NCI-H2029 (cell line): ENCODE measurements at regions not wholly inside any gene's neighbourhood (a gene's known extent, or its start where the extent isn't known, plus 50 kb on each side); places are given as distances from the start of the nearest gene placed in this dataset.

Experiments
- DNase-seq: peaks from one replicate; lab custom pipeline; 2025; lab: John Stamatoyannopoulos, UW

DNA sequence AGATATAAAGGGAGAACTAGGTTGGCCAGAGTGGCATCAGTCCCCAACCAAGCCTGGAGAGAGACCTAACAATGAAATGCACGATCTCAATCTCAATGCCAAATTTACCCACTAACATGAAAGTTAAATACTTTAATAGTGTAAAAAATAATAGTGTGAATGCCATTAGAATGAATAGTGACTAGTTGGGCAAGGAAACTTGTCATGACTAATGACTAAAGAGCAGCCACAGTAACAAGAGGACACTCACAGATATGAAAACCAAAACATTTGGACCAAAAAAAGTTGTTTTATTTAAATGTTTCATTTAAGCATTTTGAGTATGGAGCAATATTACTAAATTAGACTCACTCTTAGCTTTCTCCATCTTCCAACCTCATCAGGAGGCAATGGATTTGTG lies 1853.8 kb downstream of the EFNA5 start:
- DNase-seq = no peak

DNA sequence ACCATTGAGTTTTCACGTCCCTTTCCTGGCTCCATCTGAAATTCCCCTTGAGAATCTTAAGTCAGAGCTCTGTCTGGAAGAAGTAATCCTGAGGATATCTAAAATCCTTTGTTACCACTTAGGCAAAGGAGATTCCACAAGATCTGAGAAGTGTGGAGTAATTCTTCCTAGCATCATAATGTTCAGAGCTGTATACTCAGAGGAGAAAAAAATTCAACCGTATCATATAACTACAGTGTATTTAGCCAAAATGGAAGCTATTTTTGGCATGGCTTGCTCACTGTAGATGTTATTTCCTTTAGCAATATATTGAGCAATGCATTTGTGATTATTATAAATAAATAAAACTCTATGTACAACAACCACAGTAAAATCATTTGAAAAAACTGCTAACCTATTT lies 1858.4 kb downstream of the EFNA5 start:
- DNase-seq = no peak

DNA sequence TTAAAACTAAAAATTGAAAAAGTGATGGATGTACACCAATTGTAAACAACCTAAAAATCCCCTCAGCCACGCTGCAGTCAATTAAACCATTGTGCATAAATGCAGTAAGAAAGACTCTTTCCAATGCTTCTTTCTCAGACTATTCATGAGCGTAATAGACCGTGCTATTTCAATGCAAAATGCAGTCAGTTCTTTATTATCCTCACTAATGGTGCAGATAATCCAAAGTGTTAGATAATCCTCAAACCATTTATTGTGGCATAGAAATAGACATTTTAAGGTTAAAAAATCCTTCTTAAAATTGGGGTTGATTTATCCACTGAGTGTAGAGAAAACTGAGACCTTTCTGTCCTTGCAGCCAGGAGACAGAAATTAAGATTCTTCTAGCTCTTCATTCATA lies 1862.8 kb downstream of the EFNA5 start:
- DNase-seq = no peak

DNA sequence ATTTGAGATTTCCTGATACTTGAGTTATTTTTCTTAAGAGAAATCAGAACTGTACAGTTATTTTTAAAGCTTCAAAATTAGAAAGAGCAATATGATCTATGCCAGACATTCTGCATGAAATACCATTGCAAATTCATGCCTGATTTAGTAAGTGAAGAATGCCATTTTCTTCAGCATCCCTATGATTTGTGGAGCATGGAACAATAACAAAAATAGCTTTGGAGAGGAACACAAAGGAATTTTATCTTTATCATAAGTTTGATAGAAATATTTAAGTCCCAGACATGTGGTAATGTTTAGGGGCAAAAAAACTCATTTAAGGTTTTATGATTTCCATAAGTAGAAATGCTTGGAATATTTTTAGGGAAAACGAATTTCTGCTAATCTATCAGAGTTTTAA lies 1863.4 kb downstream of the EFNA5 start:
- DNase-seq = no peak

DNA sequence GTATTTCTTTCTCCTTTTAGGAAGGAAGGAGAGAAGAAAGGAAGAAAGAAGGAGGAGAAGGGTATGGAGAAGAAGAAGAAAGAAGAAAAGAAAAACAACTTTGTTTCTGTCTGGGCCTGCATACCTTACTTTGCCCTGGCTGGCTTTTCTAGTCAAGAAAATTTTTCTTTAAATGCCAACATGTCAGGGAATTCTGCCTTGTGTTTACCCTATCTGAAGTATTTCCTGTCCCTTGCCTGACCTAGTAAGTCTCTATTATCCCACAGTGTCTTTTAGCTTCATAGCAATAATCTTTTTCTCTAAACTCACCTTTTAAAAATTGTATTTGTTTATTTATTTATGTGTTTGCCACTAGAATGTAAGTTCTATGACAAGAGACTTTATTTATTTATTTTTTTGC lies 1864.1 kb downstream of the EFNA5 start:
- no peak for DNase-seq

DNA sequence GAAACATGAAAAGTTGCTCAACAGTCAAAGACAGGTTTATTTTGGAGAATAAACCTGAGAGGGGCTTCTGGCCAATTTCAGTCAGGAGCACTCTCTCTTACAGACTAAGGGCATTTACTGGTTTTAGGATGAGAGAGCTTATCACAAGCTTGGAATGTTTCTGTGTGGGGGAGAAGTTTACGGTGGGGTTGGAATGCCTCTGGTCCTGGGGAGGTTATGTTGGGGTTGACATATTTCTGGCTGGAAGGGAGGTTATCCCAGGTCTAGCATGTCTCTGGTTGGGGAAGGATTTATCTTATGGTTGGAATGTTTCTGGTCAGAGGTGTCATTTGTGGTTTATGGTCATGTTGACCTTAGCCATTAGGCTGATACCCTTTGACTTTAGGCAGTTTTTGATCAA lies 1867.3 kb downstream of the EFNA5 start:
- DNase-seq = no peak

DNA sequence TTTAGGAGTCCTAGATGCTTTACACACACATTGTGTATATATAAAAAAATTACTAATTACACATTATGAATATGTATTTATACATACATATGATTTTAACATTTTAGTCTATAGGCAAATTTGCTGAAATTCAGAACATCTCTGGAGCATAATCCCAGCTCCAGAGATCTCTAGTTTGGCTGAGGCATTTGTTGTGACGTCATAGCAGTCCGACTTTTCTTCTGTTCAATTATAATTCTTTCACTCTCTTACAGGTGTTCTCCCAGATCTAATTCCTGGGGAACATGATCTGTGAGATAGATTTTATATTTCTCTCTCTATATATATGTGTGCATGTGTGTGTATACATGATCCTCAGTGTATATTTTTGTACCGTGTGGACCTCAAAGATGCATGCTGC lies 1876.2 kb downstream of the EFNA5 start:
- no peak for DNase-seq

DNA sequence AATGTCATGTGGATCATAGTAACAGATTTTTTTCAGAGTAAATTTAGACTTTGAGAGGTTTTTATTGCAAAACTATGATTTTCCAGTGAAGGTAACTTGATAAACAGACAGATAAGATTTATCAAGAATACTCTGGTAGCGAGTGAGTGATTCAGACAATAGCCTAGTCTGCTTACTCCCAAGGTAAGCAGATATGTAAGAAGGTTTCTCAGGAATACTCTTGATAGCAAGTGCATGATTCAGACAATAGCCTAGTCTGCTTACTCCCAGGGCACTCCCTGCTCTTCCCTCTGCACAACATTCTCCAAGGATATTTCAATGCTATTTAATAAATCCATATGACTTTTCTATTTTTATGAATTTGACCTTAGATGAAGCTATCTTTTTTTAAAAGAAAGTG lies 1881.5 kb downstream of the EFNA5 start:
- no peak for DNase-seq

DNA sequence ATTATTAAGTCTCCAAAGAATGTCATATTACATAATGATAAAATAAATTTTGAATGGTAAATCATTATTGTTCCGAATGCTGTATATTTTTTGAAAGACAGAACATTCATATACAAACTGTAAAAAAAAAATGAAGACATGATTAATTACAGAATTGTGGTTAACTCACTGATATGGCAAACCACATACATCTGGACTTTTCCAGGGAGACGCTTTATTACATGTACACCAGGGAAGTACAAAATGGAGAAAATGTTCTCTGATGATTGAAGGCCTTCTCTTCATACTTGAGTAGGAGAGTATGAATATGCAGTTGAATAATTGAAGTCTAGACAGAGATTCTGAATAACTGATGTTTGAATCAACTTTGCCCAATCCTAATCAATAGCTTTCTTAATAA lies 1886.9 kb downstream of the EFNA5 start:
- DNase-seq = no peak

DNA sequence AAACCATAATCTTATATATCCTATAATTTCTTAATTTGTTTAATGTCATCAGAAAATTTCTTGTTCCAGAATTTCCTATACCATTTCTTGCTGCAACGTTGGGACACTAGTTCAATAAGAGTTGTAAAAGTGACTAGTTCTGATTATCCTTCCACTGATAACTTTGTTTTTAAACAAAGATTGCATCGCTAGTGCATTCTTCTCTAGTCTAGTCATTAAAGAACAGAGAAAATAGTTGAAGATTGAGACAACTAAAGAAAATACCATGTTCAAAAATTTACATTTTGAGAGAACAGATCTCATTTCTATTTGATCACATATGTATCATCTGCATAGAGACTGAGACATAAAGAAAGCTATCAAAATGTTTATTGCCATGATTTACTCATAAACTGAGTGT lies 1888.2 kb downstream of the EFNA5 start:
- no peak for DNase-seq

DNA sequence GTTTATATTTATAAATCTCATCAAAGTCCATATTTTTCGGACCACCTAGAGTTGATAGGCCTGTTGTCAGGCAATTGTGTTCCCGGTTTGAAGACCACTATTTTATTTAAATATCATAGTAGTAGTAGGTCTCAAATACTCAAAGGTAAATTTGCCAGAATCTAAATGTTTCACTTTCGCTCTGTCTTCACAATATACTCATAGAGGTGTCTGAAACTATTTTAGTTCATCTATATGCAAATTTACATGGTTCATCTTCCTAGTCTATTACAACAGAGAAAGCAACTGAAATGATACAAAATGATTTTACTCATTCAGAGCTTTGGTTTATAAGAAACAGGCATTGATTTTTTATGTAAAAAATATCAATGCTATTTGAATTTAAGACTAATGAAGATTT lies 1897.5 kb downstream of the EFNA5 start:
- no peak for DNase-seq

DNA sequence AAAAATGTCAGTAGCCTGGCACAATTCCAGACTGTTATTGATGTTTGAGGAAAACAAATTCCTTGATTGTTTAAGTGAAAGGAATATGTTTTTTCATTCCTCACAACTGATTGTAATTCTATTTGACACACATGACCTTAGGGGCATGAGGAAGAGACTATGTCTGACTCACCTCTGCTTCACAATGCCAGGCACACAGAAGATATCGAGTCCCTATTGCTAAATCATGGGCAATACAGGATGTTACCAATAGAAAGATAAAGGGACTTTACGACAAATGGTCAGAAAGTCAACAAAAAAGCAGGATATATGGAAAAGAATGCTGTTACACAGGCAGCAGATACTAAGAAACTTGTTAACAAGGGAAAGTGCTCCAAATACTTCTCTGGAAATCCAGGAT lies 1903.5 kb downstream of the EFNA5 start:
- DNase-seq = no peak

DNA sequence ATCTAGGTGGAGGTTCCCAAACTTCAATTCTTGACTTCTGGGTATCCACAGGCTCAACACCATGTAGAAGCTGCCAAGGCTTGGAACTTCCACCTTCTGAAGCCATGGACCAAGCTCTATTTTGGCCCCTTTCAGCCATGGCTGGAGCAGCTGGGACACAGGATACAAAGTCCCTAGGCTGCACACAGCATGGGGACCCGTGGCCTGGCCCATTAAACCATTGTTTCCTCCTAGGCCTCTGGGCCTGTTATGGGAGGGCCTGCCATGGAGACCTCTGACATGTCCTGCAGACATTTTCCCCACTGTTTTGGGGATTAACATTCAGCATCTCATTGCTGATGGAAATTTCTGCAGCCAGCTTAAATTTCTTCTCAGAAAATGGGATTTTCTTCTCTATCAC lies 1908.0 kb downstream of the EFNA5 start:
- no peak for DNase-seq

DNA sequence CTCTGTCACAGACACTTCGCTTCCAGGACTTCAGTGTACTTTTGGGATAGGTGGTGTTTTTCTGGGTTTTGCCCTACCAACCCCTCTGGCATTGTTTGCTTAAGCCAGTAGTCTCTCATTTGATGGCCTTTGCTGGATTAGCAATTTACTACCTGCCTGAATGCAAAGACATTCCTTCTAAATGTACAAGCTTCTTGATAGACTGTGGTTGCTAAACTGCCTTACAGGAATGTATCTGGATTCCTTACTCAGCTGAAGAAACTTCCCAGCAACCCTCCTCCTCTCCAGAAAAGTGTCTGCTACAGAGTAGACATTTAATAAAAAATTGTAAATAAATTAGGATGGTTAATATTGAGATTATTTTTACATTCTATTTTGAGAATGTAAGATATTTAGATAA lies 1916.7 kb downstream of the EFNA5 start:
- DNase-seq = no peak

DNA sequence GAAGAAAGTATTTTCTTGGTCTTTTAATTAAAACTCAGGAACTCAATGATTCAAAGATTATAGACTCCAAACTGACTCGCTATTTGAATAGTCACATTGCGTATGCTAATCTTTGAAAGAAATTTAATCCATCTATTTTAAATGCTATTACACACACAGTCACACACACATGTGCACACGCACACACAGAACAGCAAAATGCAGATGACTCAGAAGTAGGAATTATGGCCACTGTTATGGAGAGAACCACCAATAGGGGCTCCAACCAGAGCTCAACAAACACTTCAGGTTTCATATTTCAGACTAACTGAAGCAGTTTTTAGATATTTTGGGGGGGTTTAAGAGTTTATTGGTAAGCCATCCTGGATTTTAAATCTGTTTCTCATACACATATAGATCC lies 1917.9 kb downstream of the EFNA5 start:
- DNase-seq = no peak

DNA sequence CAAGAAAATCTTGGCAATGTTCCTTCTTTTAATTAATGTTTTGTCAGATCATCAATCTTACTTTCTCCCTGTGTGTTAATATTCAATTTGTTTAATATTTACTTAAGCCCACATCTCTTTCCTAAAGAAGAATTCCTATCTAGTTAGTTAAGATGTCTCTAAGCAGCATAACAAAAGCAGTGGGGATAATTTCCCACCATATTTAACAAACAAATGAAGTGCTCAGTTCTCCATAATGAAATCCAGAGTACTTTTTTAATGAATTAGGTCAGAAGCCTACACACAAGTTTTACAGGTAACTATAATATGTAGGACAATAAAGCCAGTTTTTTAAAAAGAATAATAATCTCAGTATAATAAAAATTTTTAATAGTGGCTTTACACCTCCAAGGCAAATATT lies 1918.8 kb downstream of the EFNA5 start:
- no peak for DNase-seq

DNA sequence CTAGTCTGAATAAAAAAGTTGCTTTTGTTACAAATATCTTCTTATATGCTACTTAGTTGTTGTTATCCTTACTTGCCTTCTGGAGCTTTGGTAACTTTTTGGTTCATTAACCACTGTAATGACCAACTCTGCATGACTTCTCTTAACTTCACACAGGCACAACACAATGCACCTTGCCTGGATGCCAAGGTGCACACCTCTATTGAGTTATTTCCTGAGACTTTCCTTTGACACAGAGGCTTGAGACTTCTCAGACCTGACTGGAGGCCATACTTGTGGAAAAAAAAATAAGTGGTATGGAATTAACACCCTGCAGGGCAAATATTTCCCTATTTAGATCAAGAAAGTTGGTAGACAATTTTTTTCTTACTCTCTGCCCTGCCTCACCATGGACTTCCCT lies 1925.6 kb downstream of the EFNA5 start:
- no peak for DNase-seq

DNA sequence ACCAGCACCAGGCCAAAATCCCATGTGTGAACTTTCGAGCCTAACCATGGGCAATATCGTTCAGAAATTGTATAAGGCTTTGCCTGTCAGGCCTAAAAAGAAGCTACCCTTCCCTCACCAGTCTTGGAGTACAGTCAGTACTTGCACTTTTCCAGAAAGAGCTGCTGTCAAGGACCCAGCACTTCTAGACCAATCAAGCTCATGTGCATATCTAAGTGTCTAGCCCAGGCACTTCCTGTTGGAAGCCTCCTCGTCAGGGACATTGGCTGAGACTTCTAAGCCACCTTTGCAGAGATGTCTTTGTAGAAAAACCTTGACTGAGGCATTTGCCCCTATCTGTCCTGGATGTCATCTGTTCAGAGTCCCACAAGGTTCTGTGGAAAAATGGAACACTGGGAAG lies 1930.5 kb downstream of the EFNA5 start:
- no peak for DNase-seq

DNA sequence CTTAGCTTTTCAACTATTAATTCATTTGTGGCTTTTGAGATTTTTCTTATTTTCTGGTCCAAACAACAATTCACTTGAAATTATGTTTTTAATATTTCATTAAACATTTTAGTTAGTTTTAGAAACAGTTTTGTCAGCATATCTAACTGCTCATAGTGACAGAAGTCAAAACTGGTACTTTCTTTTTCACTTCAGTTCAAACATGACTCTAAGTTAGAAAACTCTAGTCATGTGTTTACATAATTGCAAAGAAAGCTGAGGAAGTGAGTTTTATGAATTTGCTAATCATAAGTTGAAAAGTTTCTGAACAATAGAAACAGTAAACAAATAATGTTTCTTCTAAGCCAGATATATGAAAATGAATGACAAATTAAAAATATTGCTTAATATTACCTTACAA lies 1931.0 kb downstream of the EFNA5 start:
- DNase-seq = no peak

DNA sequence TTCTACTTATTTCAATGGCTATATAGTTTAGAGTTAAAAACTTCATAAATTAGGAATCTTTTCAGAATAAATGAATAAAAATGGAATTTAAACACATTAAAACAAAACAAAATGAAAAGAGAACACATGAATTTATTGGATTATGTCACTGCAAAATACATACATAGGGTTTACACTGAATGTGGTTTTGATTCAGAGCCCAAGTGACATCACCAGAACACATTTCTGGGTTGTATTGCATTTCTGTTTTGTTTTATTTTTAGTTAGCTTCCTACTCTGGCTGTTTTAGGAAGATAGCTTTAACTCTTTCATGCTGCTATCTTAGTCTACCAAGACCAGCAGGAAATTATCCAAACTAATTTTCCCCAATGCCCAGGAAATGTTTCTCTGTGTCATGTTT lies 1935.0 kb downstream of the EFNA5 start:
- no peak for DNase-seq

DNA sequence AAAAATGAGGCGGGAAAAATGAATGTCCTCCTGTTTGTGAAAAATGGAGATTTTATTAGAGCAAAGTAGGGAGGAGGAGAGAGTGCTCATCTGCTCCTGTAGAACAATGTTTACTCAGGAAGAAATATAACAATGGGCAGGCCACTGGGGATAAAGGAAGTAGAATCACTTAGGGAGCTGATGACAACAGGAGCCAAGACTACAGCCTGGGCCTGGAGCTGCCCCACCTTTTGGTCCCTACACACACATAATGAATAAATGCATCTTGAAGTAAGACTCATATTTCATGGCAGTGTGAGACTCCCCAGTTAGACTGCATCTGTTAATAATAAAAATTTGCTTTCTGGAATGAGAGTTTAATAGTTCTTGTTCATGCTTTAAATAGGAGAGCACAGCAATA lies 1939.8 kb downstream of the EFNA5 start:
- peak; percentile 56 for DNase-seq

DNA sequence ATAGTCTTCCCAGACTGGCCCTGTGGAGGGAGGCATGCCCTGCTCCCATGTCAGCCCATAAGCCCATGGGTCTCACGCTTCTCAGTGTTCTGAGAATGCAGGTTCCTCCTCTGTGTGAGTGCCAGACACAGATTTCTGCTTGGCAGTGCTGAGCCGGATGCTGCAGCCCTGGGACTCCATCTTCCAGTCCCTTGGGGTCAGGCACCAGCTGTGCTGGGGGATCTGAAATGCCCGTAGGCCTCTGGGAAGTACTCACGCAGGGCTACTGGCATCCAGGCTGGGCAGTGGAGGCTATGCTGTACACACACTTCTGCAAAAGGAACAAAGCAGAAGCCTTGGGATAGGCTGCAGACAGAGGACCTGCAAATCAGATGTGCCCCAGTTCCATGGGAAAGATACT lies 1944.6 kb downstream of the EFNA5 start:
- DNase-seq = no peak

DNA sequence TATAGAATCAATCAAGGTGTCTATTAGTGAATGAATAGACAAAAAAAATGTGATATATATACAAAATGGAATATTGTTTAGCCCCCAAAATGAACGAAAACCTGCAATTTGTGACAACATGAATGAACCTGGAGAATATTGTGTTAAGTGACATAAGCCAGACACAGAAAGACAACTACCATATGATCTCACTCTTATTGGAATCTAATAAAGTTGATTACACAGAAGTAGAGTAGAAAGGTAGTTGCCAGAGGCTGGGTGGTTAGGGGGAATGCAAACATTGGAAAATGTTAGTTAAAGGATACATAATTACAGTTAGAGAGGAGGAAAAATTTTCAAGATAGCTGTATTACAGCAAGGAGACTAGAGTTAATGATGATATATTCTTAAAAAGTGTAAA lies 1962.3 kb downstream of the EFNA5 start:
- no peak for DNase-seq

DNA sequence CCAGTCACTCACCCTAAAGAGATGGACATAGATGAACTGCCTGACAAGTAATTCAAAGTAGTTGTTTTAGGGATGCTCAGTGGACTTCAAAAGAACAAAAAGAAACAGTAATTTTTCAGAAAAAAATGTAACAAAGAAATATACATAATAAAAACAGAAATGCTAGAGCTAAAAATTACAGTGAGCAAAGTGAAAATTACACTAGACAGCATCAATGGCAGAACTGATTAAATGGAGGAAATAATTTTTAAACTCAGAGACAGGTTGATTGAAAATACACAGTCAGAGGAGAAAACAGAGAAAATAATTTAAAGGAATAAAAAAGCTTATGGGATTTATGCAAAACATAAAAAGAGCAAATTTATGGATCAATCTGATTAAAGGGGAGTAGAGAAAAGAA lies 1968.4 kb downstream of the EFNA5 start:
- DNase-seq = no peak

DNA sequence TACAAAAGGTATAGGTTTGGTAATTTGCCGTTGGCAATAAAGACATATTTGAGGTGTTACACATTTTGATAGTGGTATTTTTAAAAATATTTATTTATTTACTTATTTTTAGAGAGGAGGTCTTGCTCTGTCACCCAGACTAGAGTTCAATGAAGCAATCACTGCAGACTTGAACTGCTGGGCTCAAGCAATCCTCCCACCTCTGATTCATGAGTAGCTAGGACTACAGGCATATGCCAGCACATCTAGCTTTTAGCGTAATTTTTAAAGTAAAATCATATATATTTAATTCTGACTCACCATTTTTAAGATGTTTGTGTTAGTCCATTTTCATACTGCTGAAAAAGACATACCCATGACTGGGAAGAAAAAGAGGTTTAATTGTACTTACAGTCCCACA lies 1974.3 kb downstream of the EFNA5 start:
- DNase-seq = no peak
